RCC 7860 (cell line): ENCODE measurements at regions not wholly inside any gene's neighbourhood (a gene's known extent, or its start where the extent isn't known, plus 50 kb on each side); places are given as distances from the start of the nearest gene placed in this dataset.
"Not testable (repeated sequence)": the region's sequence is repeated elsewhere in the genome, so short reads cannot be mapped to it uniquely, and the experiment has no call there.

Source experiments
- DNase-seq: peaks from one replicate; pipeline ENCODE4 v3.0.0-alpha.2; 2015; ENCODE audit warnings: low spot score
- FAIRE-seq: peaks from 2 replicates; lab custom pipeline; 2012; peaks lifted over from hg19 to GRCh38; lab: Jason Lieb, UNC

DNA sequence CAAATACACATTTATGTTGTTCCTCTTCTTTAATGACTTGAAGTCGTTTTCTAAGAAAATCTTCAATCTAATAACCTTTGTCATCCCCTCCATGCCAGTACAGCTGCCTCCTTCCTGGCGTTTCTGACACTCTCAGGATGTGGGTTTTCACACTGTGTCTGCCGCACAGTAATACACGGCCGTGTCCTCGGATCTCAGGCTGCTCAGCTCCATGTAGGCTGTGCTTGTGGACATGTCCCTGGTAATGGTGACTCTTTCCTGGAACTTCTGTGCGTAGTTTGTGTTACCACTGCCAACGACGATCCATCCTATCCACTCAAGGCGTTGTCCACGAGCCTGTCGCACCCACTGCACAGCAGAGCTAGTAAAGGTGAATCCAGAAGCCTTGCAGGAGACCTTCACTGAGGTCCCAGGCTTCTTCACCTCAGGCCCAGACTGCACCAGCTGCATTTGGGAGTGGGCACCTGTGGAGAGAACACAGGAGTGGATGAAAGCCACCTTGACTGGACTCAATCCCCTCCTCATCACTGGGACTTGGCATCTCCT lies 1095.9 kb downstream of the TMEM121 start:
- DNase-seq (no peak), FAIRE-seq (no peak)

GRCh38 chr14:106625186-106625585 lies 1098.8 kb downstream of the TMEM121 start:
- FAIRE-seq: no peak

GRCh38 chr14:106626469-106626868 lies 1100.1 kb downstream of the TMEM121 start:
- DNase-seq, FAIRE-seq: not testable (repeated sequence)

More at GRCh38 chr14:106625186-106625585, 1098.8 kb downstream of the TMEM121 start:
- no peak for DNase-seq

GRCh38 chr14:106626942-106627588 lies 1100.7 kb downstream of the TMEM121 start:
- not testable (repeated sequence) for DNase-seq, FAIRE-seq

DNA sequence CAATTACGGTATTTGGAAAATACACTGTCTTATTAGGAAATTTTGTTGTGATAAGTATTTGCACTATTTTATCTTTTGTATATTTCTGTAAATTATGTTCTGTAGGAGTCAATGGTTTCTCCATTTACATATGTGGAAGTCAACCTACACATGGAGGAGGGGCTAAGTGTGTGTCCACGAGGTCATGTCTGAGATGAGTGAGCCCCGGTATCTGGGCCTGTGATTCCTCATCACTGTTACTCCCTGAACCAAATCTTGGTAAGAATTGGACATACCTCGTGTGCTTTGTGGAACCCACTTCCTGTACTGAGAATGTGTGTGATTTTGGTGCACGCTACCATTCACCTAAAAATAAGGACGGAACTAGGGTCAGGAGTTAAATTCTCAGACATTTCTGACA lies 1105.5 kb downstream of the TMEM121 start:
- no peak for DNase-seq
- FAIRE-seq: no peak

- FAIRE-seq (no peak), DNase-seq (no peak)
These were observed 1107.3 kb downstream of the TMEM121 start for GRCh38 chr14:106633721-106634120.

GRCh38 chr14:106635569-106635968 lies 1109.2 kb downstream of the TMEM121 start:
- no peak for FAIRE-seq

DNA sequence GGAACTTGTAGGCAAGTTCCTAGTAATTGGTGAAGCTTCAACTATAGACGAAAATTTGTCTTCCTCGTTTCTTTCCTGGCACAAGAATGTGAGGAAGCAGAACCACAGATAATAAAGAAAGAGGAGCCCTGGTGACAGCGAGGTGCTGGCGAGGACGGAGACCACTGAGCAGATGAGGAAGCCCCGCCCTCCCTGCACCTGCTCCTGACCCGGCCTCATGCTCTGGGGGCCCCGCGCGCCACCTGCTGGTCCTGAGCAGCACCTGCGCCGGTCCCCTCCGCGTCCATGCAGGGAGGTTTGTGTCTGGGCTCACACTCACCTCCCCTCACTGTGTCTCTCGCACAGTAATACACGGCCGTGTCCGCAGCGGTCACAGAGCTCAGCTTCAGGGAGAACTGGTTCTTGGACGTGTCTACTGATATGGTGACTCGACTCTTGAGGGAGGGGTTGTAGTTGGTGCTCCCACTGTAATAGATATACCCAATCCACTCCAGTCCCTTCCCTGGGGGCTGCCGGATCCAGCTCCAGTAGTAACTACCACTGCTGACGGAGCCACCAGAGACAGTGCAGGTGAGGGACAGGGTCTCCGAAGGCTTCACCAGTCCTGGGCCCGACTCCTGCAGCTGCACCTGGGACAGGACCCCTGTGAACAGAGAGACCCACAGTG lies 1112.5 kb downstream of the TMEM121 start:
- FAIRE-seq, DNase-seq: not testable (repeated sequence)

More at GRCh38 chr14:106635569-106635968, 1109.2 kb downstream of the TMEM121 start:
- no peak for DNase-seq

DNA sequence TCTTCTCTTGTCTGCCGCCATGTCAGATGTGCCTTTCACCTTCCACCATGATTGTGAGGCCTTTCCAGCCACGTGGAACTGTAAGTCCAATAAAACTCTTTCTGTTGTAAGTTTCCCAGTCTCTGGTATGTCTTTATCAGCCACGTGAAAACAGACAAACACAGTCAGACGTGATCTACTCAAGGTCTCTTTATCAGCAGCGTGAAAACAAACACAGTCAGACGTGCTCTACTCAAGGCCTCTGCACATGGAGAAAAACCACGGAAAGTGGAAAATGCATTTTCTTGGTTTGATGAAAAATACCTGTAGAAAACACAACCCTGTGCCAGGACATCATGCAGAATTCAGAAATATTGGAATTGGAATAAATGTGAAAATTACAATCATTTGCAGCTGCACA lies 1115.7 kb downstream of the TMEM121 start:
- DNase-seq (no peak), FAIRE-seq (no peak)

DNA sequence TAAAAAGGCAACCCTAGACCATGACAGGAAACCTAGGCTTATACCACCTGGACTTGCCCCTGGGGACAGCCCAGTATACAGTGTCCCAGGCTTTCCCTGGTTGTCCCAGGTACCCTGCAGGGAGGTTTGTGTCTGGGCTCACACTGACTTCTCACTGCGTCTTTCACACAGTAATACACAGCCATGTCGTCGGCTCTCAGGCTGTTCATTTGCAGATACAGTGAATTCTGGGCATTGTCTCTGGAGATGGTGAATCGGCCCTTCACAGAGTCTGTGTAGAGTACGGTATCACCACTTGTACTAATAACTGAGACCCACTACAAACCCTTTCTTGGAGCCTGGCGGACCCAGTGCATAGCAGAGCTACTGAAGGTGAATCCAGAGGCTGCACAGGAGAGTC lies 1116.6 kb downstream of the TMEM121 start:
- FAIRE-seq, DNase-seq: not testable (repeated sequence)

DNA sequence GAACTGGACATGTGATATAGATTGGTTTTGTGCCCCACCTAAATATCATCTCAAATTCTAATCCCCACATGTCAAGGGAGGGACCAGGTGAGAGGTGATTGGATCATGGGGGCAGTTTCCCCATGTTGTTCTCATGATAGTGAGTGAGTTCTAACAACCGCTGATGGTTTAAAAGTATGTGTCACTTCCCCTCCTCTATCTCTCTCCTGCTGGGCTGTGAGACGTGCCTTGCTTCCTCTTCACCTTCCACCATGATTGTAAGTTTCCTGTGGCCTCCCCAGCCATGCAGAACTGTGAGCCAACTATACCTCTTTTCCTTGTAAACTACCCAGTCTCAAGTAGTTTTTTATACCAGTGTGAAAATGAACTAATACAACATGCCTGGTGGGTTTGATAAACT lies 1122.5 kb downstream of the TMEM121 start:
- DNase-seq: not testable (repeated sequence)

DNA sequence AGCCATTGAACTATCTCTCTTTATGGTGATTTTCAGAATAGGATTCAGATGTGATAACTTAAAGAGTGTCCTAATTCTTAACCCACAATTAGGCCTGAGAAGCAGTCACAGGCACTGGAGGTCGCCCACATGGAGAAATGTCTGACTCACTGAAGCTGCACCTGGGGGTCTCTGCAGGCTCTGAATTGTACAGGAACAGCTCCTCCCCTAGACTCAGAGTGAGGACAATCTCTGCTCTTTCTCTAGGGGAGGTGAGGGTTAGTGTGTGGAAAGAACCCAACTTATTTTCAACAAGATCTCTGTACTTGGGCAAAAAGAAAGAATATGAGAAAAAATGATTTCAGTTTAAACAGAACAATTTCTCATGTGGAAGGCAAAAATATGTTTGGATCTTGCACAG lies 1124.6 kb downstream of the TMEM121 start:
- DNase-seq (no peak), FAIRE-seq (no peak)

More for the DNA sequence above, 1122.5 kb downstream of the TMEM121 start:
- FAIRE-seq: not testable (repeated sequence)

- DNase-seq: no peak
- FAIRE-seq: no peak
These were observed 1126.1 kb downstream of the TMEM121 start for GRCh38 chr14:106652494-106652893.

GRCh38 chr14:106657460-106657859 lies 1131.1 kb downstream of the TMEM121 start:
- no peak for FAIRE-seq
- DNase-seq: no peak

GRCh38 chr14:106658066-106658860 lies 1131.9 kb downstream of the TMEM121 start:
- DNase-seq, FAIRE-seq: not testable (repeated sequence)

DNA sequence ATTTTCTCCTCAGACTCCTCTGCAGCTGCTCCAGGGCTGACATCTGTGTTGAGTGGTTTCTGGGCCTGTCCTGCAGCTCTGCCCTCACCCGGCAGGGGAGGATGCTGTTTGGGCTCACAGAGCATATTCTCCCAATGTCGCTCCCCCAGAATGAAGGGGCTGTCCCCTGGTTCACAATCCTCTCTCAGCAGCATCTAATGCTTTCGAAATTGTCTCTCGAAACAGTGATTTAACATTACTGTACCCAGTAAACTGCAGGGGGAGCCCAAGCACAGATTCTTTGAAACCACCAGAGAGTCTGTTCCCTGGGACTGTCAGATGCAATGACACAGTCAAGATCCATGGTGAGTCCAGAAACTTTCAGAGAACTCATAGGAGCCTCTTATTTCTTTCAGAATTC lies 1135.2 kb downstream of the TMEM121 start:
- not testable (repeated sequence) for DNase-seq, FAIRE-seq

DNA sequence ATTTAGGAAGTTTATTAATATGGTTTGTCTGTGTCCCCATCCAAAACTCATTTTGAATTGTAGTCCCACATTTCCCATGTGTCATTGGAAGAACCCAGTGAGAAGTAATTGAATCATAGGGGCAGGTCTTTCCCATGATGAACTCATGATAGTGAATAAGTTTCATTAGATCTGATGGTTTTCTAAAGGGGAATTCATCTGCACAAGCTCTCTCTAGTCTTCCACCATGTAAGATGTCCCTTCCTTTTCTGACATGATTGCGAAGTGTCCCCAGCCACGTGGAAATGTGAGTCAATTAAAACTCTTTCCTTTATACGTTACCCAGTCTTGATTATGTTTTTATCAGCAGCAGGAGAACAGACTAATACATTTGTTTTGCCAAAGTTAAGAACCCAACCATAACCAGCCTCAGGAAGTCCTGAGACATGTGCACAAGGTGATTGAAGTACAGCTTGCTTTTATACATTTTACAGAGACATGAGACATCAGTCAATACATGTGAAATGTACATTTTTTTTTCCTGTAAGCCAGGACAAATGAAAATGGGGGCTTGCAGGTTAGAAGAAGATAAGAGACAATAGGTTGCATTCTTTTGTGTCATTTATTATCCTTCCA lies 1136.7 kb downstream of the TMEM121 start:
- no peak for DNase-seq
- no peak for FAIRE-seq

DNA sequence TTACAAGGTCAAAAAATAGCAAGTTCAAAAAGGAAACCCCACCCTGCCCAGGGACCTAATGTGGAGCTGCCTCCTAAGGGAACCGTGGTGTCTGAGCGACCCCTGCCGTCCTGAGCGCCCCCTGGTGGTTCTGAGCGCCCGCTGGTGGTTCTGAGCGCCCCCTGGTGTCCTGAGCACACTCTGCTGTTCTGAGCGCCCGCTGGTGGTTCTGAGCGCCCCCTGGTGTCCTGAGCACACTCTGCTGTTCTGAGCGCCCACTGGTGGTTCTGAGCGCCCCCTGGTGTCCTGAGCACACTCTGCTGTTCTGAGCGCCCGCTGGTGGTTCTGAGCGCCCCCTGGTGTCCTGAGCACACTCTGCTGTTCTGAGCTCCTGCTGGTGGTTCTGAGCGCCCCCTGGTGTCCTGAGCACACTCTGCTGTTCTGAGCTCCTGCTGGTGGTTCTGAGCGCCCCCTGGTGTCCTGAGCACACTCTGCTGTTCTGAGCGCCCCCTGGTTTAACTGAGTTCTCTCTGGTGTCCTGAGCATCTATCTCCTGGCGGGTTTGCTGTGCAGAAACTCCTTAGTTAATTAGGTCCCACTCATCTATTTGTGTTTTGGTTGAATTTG lies 1137.5 kb downstream of the TMEM121 start:
- DNase-seq, FAIRE-seq: not testable (repeated sequence)

DNA sequence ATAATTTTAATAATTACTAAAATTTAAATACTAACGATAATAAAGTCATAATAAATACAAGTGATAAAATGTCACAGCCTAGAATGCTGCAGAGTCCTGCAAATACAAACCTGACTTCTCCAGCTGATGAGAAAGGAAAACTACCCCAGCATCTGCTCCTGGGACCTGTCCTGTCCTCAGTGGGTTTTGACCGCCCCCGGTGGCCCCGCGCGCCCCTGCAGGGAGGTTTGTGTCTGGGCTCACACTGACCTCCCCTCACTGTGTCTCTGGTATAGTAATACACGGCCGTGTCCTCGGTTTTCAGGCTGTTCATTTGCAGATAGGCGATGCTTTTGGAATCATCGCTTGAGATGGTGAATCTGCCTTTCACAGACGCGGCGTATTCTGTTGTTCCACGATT lies 1139.4 kb downstream of the TMEM121 start:
- no peak for FAIRE-seq
- no peak for DNase-seq

DNA sequence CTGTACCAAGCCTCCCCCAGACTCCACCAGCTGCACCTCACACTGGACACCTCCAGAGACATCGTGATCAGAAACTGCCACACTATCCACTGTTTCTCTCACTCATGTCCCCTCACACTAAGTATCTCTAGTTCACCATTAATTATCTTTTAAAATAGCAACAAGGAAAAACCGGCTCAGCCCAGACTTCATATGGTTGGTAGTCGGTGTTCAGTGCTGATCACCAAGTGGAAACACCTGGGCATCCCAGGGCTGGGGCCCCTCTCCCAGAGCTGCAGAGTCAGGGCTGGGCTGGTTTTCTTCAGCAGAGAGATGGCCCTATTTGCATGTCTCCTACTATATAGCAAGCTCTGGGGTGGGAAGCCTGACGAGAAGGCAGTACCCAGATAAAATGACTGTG lies 1140.0 kb downstream of the TMEM121 start:
- no peak for FAIRE-seq

More for the DNA sequence above, 1140.0 kb downstream of the TMEM121 start:
- DNase-seq: no peak
